ENCODE measurements at regions not wholly inside any gene's neighbourhood (a gene's known extent, or its start where the extent isn't known, plus 50 kb on each side); places are given as distances from the start of the nearest gene placed in this dataset.
"Not testable (repeated sequence)": the region's sequence is repeated elsewhere in the genome, so short reads cannot be mapped to it uniquely, and the experiment has no call there.

- Histone ChIP-seq H3K27ac (ENCODE audit: low read depth in 1 of 2, low read length in 1 of 2) (no peak overlapping the region), H3K9me3 (ENCODE audit: control insufficient read depth in 2 of 2, insufficient read depth in 1 of 2, low read length in 1 of 2) (no peaks in the 10 kb centered on the region), H3K27me3 (ENCODE audit: control insufficient read depth in 2 of 2, insufficient read depth in 1 of 2, low read length in 1 of 2) (no peaks in the 10 kb centered on the region), H3K36me3 (ENCODE audit: control insufficient read depth in 2 of 2, insufficient read depth in 2 of 2, low read length in 1 of 2) (no peaks in the 10 kb centered on the region), H3K4me1 (ENCODE audit: control insufficient read depth in 2 of 2, insufficient read depth in 2 of 2, low read length in 2 of 2) (no peaks in the 10 kb centered on the region), H3K4me3 (ENCODE audit: low read length in 2 of 2) (no peak overlapping the region)
- 97% methylated on average over 5 of the region's 5 CpGs for WGBS
- no peak for DNase-seq (ENCODE audit: low read depth in 6 of 9, low spot score in 9 of 9)
These were observed 58.2 kb upstream of the DUSP21 start for GRCh38 chrX:44785652-44786051.

DNA sequence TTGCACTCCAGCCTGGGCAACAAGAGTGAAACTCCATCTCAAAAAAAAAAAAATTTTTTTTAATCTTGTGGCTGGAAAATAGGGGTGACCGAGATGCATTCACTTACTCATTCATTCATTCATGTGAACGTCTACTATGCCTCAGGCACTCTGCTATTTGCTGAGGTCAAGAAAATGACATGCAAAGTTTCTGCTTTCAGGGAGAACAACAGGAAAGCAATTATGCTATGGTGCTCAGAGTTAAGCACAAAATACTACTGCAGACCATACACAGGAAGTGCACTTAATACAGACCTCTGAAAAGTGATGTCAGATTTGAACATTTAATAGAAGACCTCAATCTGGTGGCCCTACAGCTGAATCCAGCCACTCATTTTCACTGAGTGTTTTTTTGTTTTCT is 59.6 kb upstream of the DUSP21 start:
- Histone ChIP-seq H3K27ac (ENCODE audit: low read depth in 1 of 2, low read length in 1 of 2) (no peak overlapping the region), H3K27me3 (ENCODE audit: control insufficient read depth in 2 of 2, insufficient read depth in 1 of 2, low read length in 1 of 2) (no peaks in the 10 kb centered on the region), H3K4me1 (ENCODE audit: control insufficient read depth in 2 of 2, insufficient read depth in 2 of 2, low read length in 2 of 2) (no peaks in the 10 kb centered on the region), H3K4me3 (ENCODE audit: low read length in 2 of 2) (no peak overlapping the region), H3K36me3 (ENCODE audit: control insufficient read depth in 2 of 2, insufficient read depth in 2 of 2, low read length in 1 of 2) (no peaks in the 10 kb centered on the region), H3K9me3 (ENCODE audit: control insufficient read depth in 2 of 2, insufficient read depth in 1 of 2, low read length in 1 of 2) (no peaks in the 10 kb centered on the region)
- DNase-seq (ENCODE audit: low read depth in 6 of 9, low spot score in 9 of 9), result no peak
- 34% methylated on average over 2 of the region's 2 CpGs for WGBS

DNA sequence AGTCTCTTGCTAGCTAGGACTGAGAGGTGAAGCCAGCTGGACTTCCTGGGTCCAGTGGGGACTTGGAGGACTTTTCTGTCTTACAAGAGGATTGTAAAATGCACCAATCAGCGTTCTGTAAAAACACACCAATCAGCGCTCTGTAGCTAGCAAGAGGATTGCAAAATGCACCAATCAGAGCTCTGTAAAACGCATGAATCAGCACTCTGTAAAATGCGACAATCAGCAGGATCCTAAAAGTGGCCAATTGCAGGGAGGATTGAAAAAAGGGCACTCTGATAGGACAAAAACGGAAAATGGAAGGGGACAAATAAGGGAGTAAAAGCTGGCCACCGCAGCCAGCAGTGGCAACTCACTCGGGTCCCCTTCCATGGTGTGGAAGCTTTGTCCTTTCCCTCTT is 65.6 kb upstream of the DUSP21 start:
- no peaks in the 10 kb centered on the region for H3K9me3 ChIP-seq (ENCODE audit: control insufficient read depth in 2 of 2, insufficient read depth in 1 of 2, low read length in 1 of 2)
- WGBS, result 93% methylated on average over 7 of the region's 7 CpGs
- no peak overlapping the region for H3K27ac ChIP-seq (ENCODE audit: low read depth in 1 of 2, low read length in 1 of 2)
- H3K36me3 ChIP-seq (ENCODE audit: control insufficient read depth in 2 of 2, insufficient read depth in 2 of 2, low read length in 1 of 2), result no peaks in the 10 kb centered on the region
- no peaks in the 10 kb centered on the region for H3K27me3 ChIP-seq (ENCODE audit: control insufficient read depth in 2 of 2, insufficient read depth in 1 of 2, low read length in 1 of 2)
- DNase-seq (ENCODE audit: low read depth in 6 of 9, low spot score in 9 of 9), result no peak
- H3K4me3 ChIP-seq (ENCODE audit: low read length in 2 of 2), result no peak overlapping the region
- no peaks in the 10 kb centered on the region for H3K4me1 ChIP-seq (ENCODE audit: control insufficient read depth in 2 of 2, insufficient read depth in 2 of 2, low read length in 2 of 2)

DNA sequence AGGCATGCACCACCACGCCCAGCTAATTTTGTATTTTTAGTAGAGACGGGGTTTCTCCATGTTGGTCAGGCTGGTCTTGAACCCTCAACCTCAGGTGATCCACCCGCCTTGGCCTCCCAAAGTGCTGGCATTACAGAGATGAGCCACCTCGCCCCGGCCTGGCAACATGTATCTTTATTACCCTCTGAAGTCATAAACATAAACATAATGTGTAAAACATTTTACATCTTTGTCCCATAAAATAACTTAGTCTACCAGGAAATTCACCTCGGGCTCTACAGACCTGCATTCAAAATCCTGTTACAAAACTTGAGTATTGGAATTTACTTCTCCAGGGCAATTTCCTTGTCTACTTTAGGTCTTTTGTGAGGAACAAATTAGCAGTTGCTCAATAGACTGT is 68.1 kb upstream of the DUSP21 start:
- Histone ChIP-seq H3K9me3 (ENCODE audit: control insufficient read depth in 2 of 2, insufficient read depth in 1 of 2, low read length in 1 of 2) (no peaks in the 10 kb centered on the region), H3K27me3 (ENCODE audit: control insufficient read depth in 2 of 2, insufficient read depth in 1 of 2, low read length in 1 of 2) (no peaks in the 10 kb centered on the region), H3K27ac (ENCODE audit: low read depth in 1 of 2, low read length in 1 of 2) (no peak overlapping the region), H3K4me1 (ENCODE audit: control insufficient read depth in 2 of 2, insufficient read depth in 2 of 2, low read length in 2 of 2) (no peaks in the 10 kb centered on the region), H3K4me3 (ENCODE audit: low read length in 2 of 2) (no peak overlapping the region), H3K36me3 (ENCODE audit: control insufficient read depth in 2 of 2, insufficient read depth in 2 of 2, low read length in 1 of 2) (no peaks in the 10 kb centered on the region)
- DNase-seq (ENCODE audit: low read depth in 6 of 9, low spot score in 9 of 9), result no peak
- 93% methylated on average over 6 of the region's 6 CpGs for WGBS

DNA sequence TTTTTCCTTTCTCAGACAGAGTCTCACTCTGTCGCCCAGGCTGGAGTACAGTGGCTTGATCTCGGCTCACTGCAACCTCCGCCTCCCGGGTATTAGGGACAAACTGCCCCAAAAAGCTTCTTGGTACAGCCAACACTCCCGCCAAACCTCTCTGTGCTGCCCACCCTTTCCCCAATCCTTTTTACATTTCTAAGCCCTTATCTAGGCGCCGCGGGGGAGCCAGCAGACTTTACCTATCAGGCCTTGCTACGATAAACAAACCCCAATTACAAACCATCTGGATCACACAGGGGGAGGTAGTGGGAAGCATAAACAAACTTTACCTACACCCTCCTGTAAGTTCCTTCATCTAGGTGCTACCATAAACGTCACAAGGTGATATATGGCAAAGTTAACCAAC is 69.8 kb upstream of the DUSP21 start:
- H3K4me1 ChIP-seq (ENCODE audit: control insufficient read depth in 2 of 2, insufficient read depth in 2 of 2, low read length in 2 of 2); H3K27me3 ChIP-seq (ENCODE audit: control insufficient read depth in 2 of 2, insufficient read depth in 1 of 2, low read length in 1 of 2); H3K4me3 ChIP-seq (ENCODE audit: low read length in 2 of 2); H3K9me3 ChIP-seq (ENCODE audit: control insufficient read depth in 2 of 2, insufficient read depth in 1 of 2, low read length in 1 of 2); H3K36me3 ChIP-seq (ENCODE audit: control insufficient read depth in 2 of 2, insufficient read depth in 2 of 2, low read length in 1 of 2); DNase-seq (ENCODE audit: low read depth in 6 of 9, low spot score in 9 of 9); H3K27ac ChIP-seq (ENCODE audit: low read depth in 1 of 2, low read length in 1 of 2): not testable (repeated sequence)
- 92% methylated on average over 10 of the region's 10 CpGs for WGBS

- 90% methylated on average over 2 of the region's 2 CpGs for WGBS
- Histone ChIP-seq H3K4me3 (ENCODE audit: low read length in 2 of 2) (no peak overlapping the region), H3K27me3 (ENCODE audit: control insufficient read depth in 2 of 2, insufficient read depth in 1 of 2, low read length in 1 of 2) (no peaks in the 10 kb centered on the region), H3K36me3 (ENCODE audit: control insufficient read depth in 2 of 2, insufficient read depth in 2 of 2, low read length in 1 of 2) (no peaks in the 10 kb centered on the region), H3K27ac (ENCODE audit: low read depth in 1 of 2, low read length in 1 of 2) (no peak overlapping the region), H3K9me3 (ENCODE audit: control insufficient read depth in 2 of 2, insufficient read depth in 1 of 2, low read length in 1 of 2) (no peaks in the 10 kb centered on the region), H3K4me1 (ENCODE audit: control insufficient read depth in 2 of 2, insufficient read depth in 2 of 2, low read length in 2 of 2) (no peaks in the 10 kb centered on the region)
- no peak for DNase-seq (ENCODE audit: low read depth in 6 of 9, low spot score in 9 of 9)
These were observed 73.7 kb upstream of the DUSP21 start for GRCh38 chrX:44770121-44770520.

GRCh38 chrX:44767308-44767707 is 76.5 kb upstream of the DUSP21 start:
- no peak for DNase-seq (ENCODE audit: low read depth in 6 of 9, low spot score in 9 of 9)
- Histone ChIP-seq H3K4me3 (ENCODE audit: low read length in 2 of 2) (no peak overlapping the region), H3K4me1 (ENCODE audit: control insufficient read depth in 2 of 2, insufficient read depth in 2 of 2, low read length in 2 of 2) (no peaks in the 10 kb centered on the region), H3K9me3 (ENCODE audit: control insufficient read depth in 2 of 2, insufficient read depth in 1 of 2, low read length in 1 of 2) (no peaks in the 10 kb centered on the region), H3K27ac (ENCODE audit: low read depth in 1 of 2, low read length in 1 of 2) (no peak overlapping the region), H3K27me3 (ENCODE audit: control insufficient read depth in 2 of 2, insufficient read depth in 1 of 2, low read length in 1 of 2) (no peaks in the 10 kb centered on the region), H3K36me3 (ENCODE audit: control insufficient read depth in 2 of 2, insufficient read depth in 2 of 2, low read length in 1 of 2) (no peaks in the 10 kb centered on the region)
- WGBS, result 95% methylated on average over 5 of the region's 5 CpGs

GRCh38 chrX:44765556-44765955 is 78.3 kb upstream of the DUSP21 start:
- Histone ChIP-seq H3K27me3 (ENCODE audit: control insufficient read depth in 2 of 2, insufficient read depth in 1 of 2, low read length in 1 of 2) (no peaks in the 10 kb centered on the region), H3K4me1 (ENCODE audit: control insufficient read depth in 2 of 2, insufficient read depth in 2 of 2, low read length in 2 of 2) (no peaks in the 10 kb centered on the region), H3K36me3 (ENCODE audit: control insufficient read depth in 2 of 2, insufficient read depth in 2 of 2, low read length in 1 of 2) (no peaks in the 10 kb centered on the region), H3K27ac (ENCODE audit: low read depth in 1 of 2, low read length in 1 of 2) (no peak overlapping the region), H3K9me3 (ENCODE audit: control insufficient read depth in 2 of 2, insufficient read depth in 1 of 2, low read length in 1 of 2) (no peaks in the 10 kb centered on the region), H3K4me3 (ENCODE audit: low read length in 2 of 2) (no peak overlapping the region)
- no peak for DNase-seq (ENCODE audit: low read depth in 6 of 9, low spot score in 9 of 9)
- 95% methylated on average over 2 of the region's 2 CpGs for WGBS

- Histone ChIP-seq H3K27me3 (ENCODE audit: control insufficient read depth in 2 of 2, insufficient read depth in 1 of 2, low read length in 1 of 2) (no peaks in the 10 kb centered on the region), H3K4me1 (ENCODE audit: control insufficient read depth in 2 of 2, insufficient read depth in 2 of 2, low read length in 2 of 2) (no peaks in the 10 kb centered on the region), H3K9me3 (ENCODE audit: control insufficient read depth in 2 of 2, insufficient read depth in 1 of 2, low read length in 1 of 2) (no peaks in the 10 kb centered on the region), H3K4me3 (ENCODE audit: low read length in 2 of 2) (no peak overlapping the region), H3K27ac (ENCODE audit: low read depth in 1 of 2, low read length in 1 of 2) (no peak overlapping the region), H3K36me3 (ENCODE audit: control insufficient read depth in 2 of 2, insufficient read depth in 2 of 2, low read length in 1 of 2) (no peaks in the 10 kb centered on the region)
- DNase-seq (ENCODE audit: low read depth in 6 of 9, low spot score in 9 of 9), result no peak
- 59% methylated on average over 2 of the region's 2 CpGs for WGBS
These were observed 95.9 kb upstream of the DUSP21 start for GRCh38 chrX:44747969-44748368.

GRCh38 chrX:44747317-44747716 is 96.5 kb upstream of the DUSP21 start:
- no peak overlapping the region for H3K4me3 ChIP-seq (ENCODE audit: low read length in 2 of 2)
- no peak for DNase-seq (ENCODE audit: low read depth in 6 of 9, low spot score in 9 of 9)
- no peaks in the 10 kb centered on the region for H3K27me3 ChIP-seq (ENCODE audit: control insufficient read depth in 2 of 2, insufficient read depth in 1 of 2, low read length in 1 of 2)
- 82% methylated on average over 2 of the region's 2 CpGs for WGBS
- no peaks in the 10 kb centered on the region for H3K36me3 ChIP-seq (ENCODE audit: control insufficient read depth in 2 of 2, insufficient read depth in 2 of 2, low read length in 1 of 2)
- H3K4me1 ChIP-seq (ENCODE audit: control insufficient read depth in 2 of 2, insufficient read depth in 2 of 2, low read length in 2 of 2), result no peaks in the 10 kb centered on the region
- no peaks in the 10 kb centered on the region for H3K9me3 ChIP-seq (ENCODE audit: control insufficient read depth in 2 of 2, insufficient read depth in 1 of 2, low read length in 1 of 2)
- H3K27ac ChIP-seq (ENCODE audit: low read depth in 1 of 2, low read length in 1 of 2), result no peak overlapping the region
